ENCODE measurements at regions not wholly inside any gene's neighbourhood (a gene's known extent, or its start where the extent isn't known, plus 50 kb on each side); places are given as distances from the start of the nearest gene placed in this dataset.
A peak's percentile ranks its signal among the peaks of the same experiment; 100 is the strongest.
"Not testable (repeated sequence)": the region's sequence is repeated elsewhere in the genome, so short reads cannot be mapped to it uniquely, and the experiment has no call there.

DNA sequence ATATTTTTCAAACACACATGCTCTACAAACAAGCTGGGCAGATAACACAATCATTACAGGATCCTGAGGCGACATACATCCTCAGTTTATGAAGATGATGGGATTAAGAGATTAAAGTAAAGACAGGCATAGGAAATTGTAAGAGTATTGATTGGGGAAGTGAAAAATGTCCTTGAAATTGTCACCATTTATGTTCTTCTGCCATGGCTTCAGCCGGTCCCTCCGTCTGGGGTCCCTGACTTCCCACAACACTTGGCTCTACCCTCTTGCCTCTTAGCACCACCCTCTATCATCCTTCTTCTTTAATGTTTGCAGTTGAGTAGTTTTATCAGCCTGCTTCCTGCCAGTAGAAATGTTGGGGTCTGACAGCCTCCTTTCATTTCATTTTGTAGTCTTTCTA, 244.4 kb downstream of the DAD1 start:
- Histone ChIP-seq H3K27me3 (peaks cover 0 to 10% (median 0%) of the 10 kb centered on the region in 7 donors), H3K36me3 (no peaks in the 10 kb centered on the region), H3K9me3 (peaks cover 0 to 37% (median 14%) of the 10 kb centered on the region in 11 donors), H3K4me3 (no peak overlapping the region), H3K27ac (no peak overlapping the region), H3K4me1 (peaks cover 0 to 4% (median under 1%) of the 10 kb centered on the region in 9 donors)
- no peak for DNase-seq
- TF ChIP-seq, protein P1, sequence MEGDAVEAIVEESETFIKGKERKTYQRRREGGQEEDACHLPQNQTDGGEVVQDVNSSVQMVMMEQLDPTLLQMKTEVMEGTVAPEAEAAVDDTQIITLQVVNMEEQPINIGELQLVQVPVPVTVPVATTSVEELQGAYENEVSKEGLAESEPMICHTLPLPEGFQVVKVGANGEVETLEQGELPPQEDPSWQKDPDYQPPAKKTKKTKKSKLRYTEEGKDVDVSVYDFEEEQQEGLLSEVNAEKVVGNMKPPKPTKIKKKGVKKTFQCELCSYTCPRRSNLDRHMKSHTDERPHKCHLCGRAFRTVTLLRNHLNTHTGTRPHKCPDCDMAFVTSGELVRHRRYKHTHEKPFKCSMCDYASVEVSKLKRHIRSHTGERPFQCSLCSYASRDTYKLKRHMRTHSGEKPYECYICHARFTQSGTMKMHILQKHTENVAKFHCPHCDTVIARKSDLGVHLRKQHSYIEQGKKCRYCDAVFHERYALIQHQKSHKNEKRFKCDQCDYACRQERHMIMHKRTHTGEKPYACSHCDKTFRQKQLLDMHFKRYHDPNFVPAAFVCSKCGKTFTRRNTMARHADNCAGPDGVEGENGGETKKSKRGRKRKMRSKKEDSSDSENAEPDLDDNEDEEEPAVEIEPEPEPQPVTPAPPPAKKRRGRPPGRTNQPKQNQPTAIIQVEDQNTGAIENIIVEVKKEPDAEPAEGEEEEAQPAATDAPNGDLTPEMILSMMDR (IDR thresholded peaks at IDR 0.05) = no peak
- intact Hi-C loops (cut with DNase I) = no loop called here
- WGBS, 2 donors = 85 to 89% methylated on average over 3 of the region's 3 CpGs
- ATAC-seq = no peak

DNA sequence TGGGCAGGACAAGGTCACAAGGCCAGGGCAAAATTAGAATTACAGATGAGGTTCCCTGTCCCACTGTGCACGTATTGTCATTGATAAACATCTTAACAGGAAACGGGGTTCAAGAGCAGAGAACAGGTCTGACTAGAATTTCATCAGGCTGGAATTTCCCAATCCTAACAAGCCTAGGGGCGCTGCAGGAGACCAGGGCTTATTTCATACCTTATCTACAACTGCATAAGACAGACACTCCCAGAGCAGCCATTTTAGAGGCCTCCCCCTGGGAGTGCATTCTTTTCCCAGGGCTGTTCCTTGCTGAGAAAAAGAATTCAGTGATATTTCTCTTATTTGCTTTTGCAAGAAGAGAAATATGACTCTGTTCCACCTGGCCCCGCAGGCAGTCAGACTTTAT, 244.8 kb downstream of the DAD1 start:
- peaks cover 0 to 10% (median 0%) of the 10 kb centered on the region in 7 donors for H3K27me3 ChIP-seq
- H3K36me3 ChIP-seq; DNase-seq; intact Hi-C loops (cut with DNase I); H3K27ac ChIP-seq; ATAC-seq; H3K4me3 ChIP-seq; H3K4me1 ChIP-seq: not testable (repeated sequence)
- WGBS, 2 donors = 79 to 82% methylated on average over 4 of the region's 4 CpGs
- H3K9me3 ChIP-seq = peaks cover 0 to 37% (median 14%) of the 10 kb centered on the region in 11 donors

GRCh38 chr14:22341049-22341448, 248.0 kb downstream of the DAD1 start:
- Histone ChIP-seq H3K4me3 (no peak overlapping the region), H3K27me3 (no peaks in the 10 kb centered on the region), H3K36me3 (no peaks in the 10 kb centered on the region), H3K9me3 (peaks cover 0 to 35% (median 14%) of the 10 kb centered on the region in 11 donors), H3K4me1 (peaks cover 3 to 27% (median 18%) of the 10 kb centered on the region in 9 donors), H3K27ac (no peak overlapping the region)
- ATAC-seq (no peak), DNase-seq (no peak)
- WGBS, 2 donors = 89 to 90% methylated on average over 3 of the region's 3 CpGs
- TF ChIP-seq, protein P1 (IDR thresholded peaks at IDR 0.05) = no peak
- intact Hi-C loops (cut with DNase I) = no loop called here

DNA sequence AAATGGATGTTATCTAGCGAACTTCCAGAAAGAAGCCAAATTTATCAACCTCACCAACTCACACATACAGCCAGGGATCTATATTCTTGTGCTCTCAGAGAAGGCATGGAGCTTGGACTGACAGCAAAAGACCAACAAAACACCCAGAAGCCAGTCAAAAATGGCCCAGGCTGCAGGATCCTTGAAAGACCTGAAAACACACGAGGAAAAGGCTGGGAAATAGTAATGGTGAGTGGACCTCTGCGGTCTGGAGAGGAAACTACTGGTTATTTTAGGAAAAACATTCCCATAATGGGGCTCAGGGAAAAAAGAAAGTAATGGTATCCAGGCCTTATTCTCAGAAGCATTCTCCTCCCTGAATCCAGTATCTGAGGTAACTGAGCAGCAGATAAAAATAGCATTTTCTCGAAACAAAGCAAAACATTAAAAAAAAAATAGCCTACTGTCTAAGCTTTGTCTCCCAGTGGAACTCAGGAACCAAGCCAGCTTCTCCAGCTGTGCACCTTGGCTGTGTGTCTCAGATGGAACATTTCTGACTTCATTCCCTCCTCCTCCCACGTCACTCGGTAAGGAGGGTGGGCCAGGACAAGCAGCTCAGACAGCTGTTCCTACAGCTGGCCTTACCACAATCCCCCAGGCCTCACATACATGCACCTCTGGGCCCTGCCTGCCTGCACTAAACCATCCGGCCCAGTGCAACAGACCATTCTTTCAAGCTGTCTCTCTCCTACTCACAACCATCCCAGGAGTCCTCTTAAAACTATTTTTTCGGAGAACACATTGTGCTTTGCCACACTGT, 249.9 kb downstream of the DAD1 start:
- Histone ChIP-seq H3K27me3 (no peaks in the 10 kb centered on the region), H3K9me3 (peaks cover 0 to 16% (median 7%) of the 10 kb centered on the region in 11 donors), H3K27ac (peak overlapping the region in 9 of 10 donors; percentile 56 to 83 (median 66)), H3K36me3 (no peaks in the 10 kb centered on the region), H3K4me3 (no peak overlapping the region), H3K4me1 (peaks cover 3 to 27% (median 18%) of the 10 kb centered on the region in 9 donors)
- 45% methylated on average over 8 of the region's 8 CpGs for WGBS, 2 donors
- TF ChIP-seq, protein P1 (IDR thresholded peaks at IDR 0.05) = no peak
- ATAC-seq (peak; percentile 93 to 98 (median 96)), DNase-seq (peak; percentile 60 to 91)
- intact Hi-C loops (cut with DNase I) = no loop called here

GRCh38 chr14:22338381-22338780, 250.6 kb downstream of the DAD1 start:
- Histone ChIP-seq H3K4me1 (peaks cover 3 to 27% (median 18%) of the 10 kb centered on the region in 9 donors), H3K4me3 (no peak overlapping the region), H3K27me3 (no peaks in the 10 kb centered on the region), H3K27ac (peak overlapping the region in 9 of 10 donors; percentile 56 to 83 (median 66)), H3K9me3 (peaks cover 0 to 9% (median under 1%) of the 10 kb centered on the region in 11 donors), H3K36me3 (no peaks in the 10 kb centered on the region)
- TF ChIP-seq, protein P1 (IDR thresholded peaks at IDR 0.05) = no peak
- 80 to 87% methylated on average over 5 of the region's 5 CpGs for WGBS, 2 donors
- DNase-seq (no peak), ATAC-seq (no peak)
- intact Hi-C loops (cut with DNase I) = no loop called here
